Cardiac fibroblast (primary cell): ENCODE measurements at regions not wholly inside any gene's neighbourhood (a gene's known extent, or its start where the extent isn't known, plus 50 kb on each side); places are given as distances from the start of the nearest gene placed in this dataset.
A peak's percentile ranks its signal among the peaks of the same experiment; 100 is the strongest.

Experiments used
- DNase-seq, 2 donors: peaks; one replicate each; pipeline versions ENCODE4 v3.0.0 to v3.0.0-alpha.2; 2010; ENCODE audit warnings: low read depth in 2 of 2
- H3K4me3 ChIP-seq, 2 donors: replicated peaks in 1 of 2; 1 replicate in 1 of 2; 2 replicates in 1 of 2; pipeline ENCODE4 v1.5.1; 2011; ENCODE audit warnings: low read depth in 2 of 2, low read length in 2 of 2, mild to moderate bottlenecking in 2 of 2, moderate library complexity in 1 of 2
- TF ChIP-seq, protein P1 (sequence below): IDR thresholded peaks from one replicate; pipeline ENCODE4 v1.5.1; 2011; ENCODE audit warnings: low read depth, mild to moderate bottlenecking, low read length, inconsistent platforms

DNA sequence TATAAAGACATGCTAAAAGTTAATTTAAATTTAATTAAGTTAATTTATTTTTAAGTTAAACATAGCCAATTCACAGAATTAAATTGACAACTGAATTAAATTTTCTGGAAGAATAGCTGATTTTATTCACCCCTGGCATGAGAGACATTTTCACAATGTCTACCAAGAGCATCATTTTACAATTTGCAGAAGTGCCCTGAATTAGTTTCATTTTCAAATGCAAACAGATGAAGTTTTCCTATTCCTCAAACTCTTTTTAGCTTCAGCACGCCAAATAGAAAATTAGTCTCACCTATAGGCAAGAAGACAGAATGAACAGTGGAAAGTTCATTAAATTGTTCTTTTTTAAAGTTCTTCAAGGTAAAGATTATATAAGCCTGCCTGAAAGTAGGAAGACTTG lies 259.3 kb downstream of the ZBBX start:
- H3K4me3 ChIP-seq = no peak overlapping the region
- TF ChIP-seq, protein P1, sequence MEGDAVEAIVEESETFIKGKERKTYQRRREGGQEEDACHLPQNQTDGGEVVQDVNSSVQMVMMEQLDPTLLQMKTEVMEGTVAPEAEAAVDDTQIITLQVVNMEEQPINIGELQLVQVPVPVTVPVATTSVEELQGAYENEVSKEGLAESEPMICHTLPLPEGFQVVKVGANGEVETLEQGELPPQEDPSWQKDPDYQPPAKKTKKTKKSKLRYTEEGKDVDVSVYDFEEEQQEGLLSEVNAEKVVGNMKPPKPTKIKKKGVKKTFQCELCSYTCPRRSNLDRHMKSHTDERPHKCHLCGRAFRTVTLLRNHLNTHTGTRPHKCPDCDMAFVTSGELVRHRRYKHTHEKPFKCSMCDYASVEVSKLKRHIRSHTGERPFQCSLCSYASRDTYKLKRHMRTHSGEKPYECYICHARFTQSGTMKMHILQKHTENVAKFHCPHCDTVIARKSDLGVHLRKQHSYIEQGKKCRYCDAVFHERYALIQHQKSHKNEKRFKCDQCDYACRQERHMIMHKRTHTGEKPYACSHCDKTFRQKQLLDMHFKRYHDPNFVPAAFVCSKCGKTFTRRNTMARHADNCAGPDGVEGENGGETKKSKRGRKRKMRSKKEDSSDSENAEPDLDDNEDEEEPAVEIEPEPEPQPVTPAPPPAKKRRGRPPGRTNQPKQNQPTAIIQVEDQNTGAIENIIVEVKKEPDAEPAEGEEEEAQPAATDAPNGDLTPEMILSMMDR = no peak
- DNase-seq = no peak

- no peak overlapping the region for H3K4me3 ChIP-seq
- TF ChIP-seq, protein P1 = no peak
- DNase-seq = no peak
These were observed 263.8 kb downstream of the ZBBX start for GRCh38 chr3:167116120-167116922.

GRCh38 chr3:167115331-167115934 lies 264.7 kb downstream of the ZBBX start:
- DNase-seq = no peak
- TF ChIP-seq, protein P1 = no peak
- H3K4me3 ChIP-seq = no peak overlapping the region

DNA sequence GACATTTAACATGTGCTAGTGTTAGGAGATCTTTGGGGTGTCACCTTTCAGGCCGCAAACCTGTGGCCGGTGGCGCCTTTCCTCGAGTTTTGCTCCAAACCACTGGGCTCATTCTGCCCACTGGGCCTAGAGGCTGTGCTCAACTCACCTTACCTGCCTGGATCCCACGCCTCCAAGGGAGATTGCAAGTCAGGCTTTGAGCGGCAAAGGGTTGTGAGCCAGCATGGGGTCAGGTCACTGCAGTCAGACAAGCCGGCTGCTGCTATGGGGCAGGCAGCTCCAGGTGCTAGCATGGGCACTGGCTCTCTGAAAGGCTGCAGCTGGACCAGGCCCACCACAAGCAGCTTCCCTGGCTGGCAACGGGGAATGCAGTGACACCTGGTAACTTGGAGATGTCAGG lies 265.5 kb downstream of the ZBBX start:
- DNase-seq = no peak
- TF ChIP-seq, protein P1 = no peak
- H3K4me3 ChIP-seq = no peak overlapping the region

DNA sequence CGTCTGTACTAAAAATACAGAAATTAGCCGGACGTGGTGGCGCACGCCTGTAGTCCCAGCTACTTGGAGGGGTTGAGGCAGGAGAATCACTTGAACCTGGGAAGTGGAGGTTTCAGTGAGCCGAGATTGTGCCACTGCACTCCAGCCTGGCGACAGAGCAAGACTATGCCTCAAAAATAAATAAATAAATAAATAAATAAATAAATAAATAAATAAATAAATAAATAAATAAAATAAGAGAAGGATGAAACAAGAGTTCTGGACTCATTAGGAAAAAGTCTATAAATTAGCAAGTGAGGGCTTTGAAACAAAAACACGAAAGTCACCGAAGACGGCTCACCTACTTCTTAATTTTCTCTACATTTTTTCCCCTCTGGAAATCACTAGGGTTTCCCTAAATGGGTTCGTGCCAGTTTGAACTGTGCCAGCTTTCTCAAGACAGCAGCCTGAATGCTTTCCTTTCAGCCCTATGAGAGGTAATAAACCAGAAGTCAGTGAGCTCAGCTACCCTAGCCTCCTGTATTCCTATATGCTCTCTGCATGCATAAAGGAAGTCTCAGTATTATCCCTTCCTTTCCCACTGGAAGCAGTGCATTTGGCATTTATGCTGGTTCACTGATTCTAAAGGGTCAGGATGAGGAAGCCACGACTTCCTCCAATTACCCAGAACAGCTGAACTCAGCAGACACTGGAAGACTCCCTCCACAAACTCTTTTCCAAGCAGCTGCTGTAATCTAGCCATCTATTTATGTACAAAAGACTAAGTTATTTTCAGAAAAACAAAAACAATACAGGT lies 266.9 kb downstream of the ZBBX start:
- no peak overlapping the region for H3K4me3 ChIP-seq
- DNase-seq = no peak
- TF ChIP-seq, protein P1 = no peak

- DNase-seq = peak in 1 of 2 donors; percentile 1
These were observed 269.2 kb downstream of the ZBBX start for GRCh38 chr3:167110901-167111300.

More at GRCh38 chr3:167110901-167111300, 269.2 kb downstream of the ZBBX start:
- TF ChIP-seq, protein P1 = no peak
- H3K4me3 ChIP-seq = no peak overlapping the region
